CMK (cell line): ENCODE measurements at regions not wholly inside any gene's neighbourhood (a gene's known extent, or its start where the extent isn't known, plus 50 kb on each side); places are given as distances from the start of the nearest gene placed in this dataset.
"Not testable (repeated sequence)": the region's sequence is repeated elsewhere in the genome, so short reads cannot be mapped to it uniquely, and the experiment has no call there.

Source experiments
- DNase-seq: peaks from one replicate; pipeline ENCODE4 v3.0.0-alpha.2; 2010; ENCODE audit warnings: low read depth

GRCh38 chr9:102506406-102506805 is 488.7 kb upstream of the CYLC2 start:
- DNase-seq = no peak

- no peak for DNase-seq
These were observed 495.7 kb upstream of the CYLC2 start for GRCh38 chr9:102499468-102499867.

- no peak for DNase-seq
These were observed 497.4 kb upstream of the CYLC2 start for GRCh38 chr9:102497709-102498108.

- DNase-seq = not testable (repeated sequence)
These were observed 508.2 kb upstream of the CYLC2 start for GRCh38 chr9:102486976-102487375.

- no peak for DNase-seq
These were observed 511.5 kb upstream of the CYLC2 start for GRCh38 chr9:102483651-102484050.

- no peak for DNase-seq
These were observed 512.4 kb upstream of the CYLC2 start for GRCh38 chr9:102482776-102483175.

GRCh38 chr9:102479191-102479590 is 515.9 kb upstream of the CYLC2 start:
- DNase-seq = no peak

GRCh38 chr9:102474357-102474756 is 520.8 kb upstream of the CYLC2 start:
- no peak for DNase-seq

GRCh38 chr9:102469430-102469829 is 525.7 kb upstream of the CYLC2 start:
- DNase-seq = not testable (repeated sequence)

GRCh38 chr9:102461156-102461819 is 533.8 kb upstream of the CYLC2 start:
- DNase-seq = no peak

- DNase-seq = no peak
These were observed 535.3 kb upstream of the CYLC2 start for GRCh38 chr9:102459828-102460227.

GRCh38 chr9:102456562-102456961 is 538.6 kb upstream of the CYLC2 start:
- no peak for DNase-seq

- DNase-seq = no peak
These were observed 549.2 kb upstream of the CYLC2 start for GRCh38 chr9:102445906-102446305.

- no peak for DNase-seq
These were observed 549.9 kb upstream of the CYLC2 start for GRCh38 chr9:102445181-102445747.

GRCh38 chr9:102439583-102439982 is 555.5 kb upstream of the CYLC2 start:
- DNase-seq = no peak

GRCh38 chr9:102436599-102436998 is 558.5 kb upstream of the CYLC2 start:
- DNase-seq = not testable (repeated sequence)

GRCh38 chr9:102435427-102435826 is 559.7 kb upstream of the CYLC2 start:
- DNase-seq = no peak

- DNase-seq = no peak
These were observed 560.6 kb upstream of the CYLC2 start for GRCh38 chr9:102434545-102434944.

- no peak for DNase-seq
These were observed 566.8 kb upstream of the CYLC2 start for GRCh38 chr9:102428305-102428704.

- DNase-seq = not testable (repeated sequence)
These were observed 578.9 kb upstream of the CYLC2 start for GRCh38 chr9:102416251-102416650.

- no peak for DNase-seq
These were observed 589.8 kb upstream of the CYLC2 start for GRCh38 chr9:102405218-102405867.

GRCh38 chr9:102403514-102403913 is 591.6 kb upstream of the CYLC2 start:
- DNase-seq = no peak

- DNase-seq = no peak
These were observed 596.9 kb upstream of the CYLC2 start for GRCh38 chr9:102398205-102398604.

GRCh38 chr9:102385620-102386019 is 609.5 kb upstream of the CYLC2 start:
- DNase-seq = not testable (repeated sequence)
